A172 (cell line): ENCODE measurements at regions not wholly inside any gene's neighbourhood (a gene's known extent, or its start where the extent isn't known, plus 50 kb on each side); places are given as distances from the start of the nearest gene placed in this dataset.
"Not testable (repeated sequence)": the region's sequence is repeated elsewhere in the genome, so short reads cannot be mapped to it uniquely, and the experiment has no call there.

Source experiments
- DNase-seq: peaks from one replicate; pipeline ENCODE4 v3.0.0-alpha.2; 2015; ENCODE audit warnings: low spot score

GRCh38 chr7:86372262-86372661 lies 271.4 kb upstream of the GRM3 start:
- no peak for DNase-seq

- no peak for DNase-seq
These were observed 276.8 kb upstream of the GRM3 start for GRCh38 chr7:86366946-86367345.

GRCh38 chr7:86340407-86340806 lies 303.3 kb upstream of the GRM3 start:
- DNase-seq = not testable (repeated sequence)

GRCh38 chr7:86339051-86339450 lies 304.7 kb upstream of the GRM3 start:
- no peak for DNase-seq

GRCh38 chr7:86328801-86329433 lies 314.8 kb upstream of the GRM3 start:
- no peak for DNase-seq

GRCh38 chr7:86326847-86327246 lies 316.9 kb upstream of the GRM3 start:
- DNase-seq = no peak

GRCh38 chr7:86320889-86321288 lies 322.8 kb upstream of the GRM3 start:
- no peak for DNase-seq

- DNase-seq = no peak
These were observed 323.4 kb upstream of the GRM3 start for GRCh38 chr7:86320341-86320740.

- no peak for DNase-seq
These were observed 329.9 kb upstream of the GRM3 start for GRCh38 chr7:86313842-86314241.

GRCh38 chr7:86301301-86301700 lies 342.4 kb upstream of the GRM3 start:
- no peak for DNase-seq

GRCh38 chr7:86295526-86295925 lies 348.2 kb upstream of the GRM3 start:
- no peak for DNase-seq

- DNase-seq = no peak
These were observed 361.6 kb upstream of the GRM3 start for GRCh38 chr7:86282014-86282682.

GRCh38 chr7:86280150-86280549 lies 363.6 kb upstream of the GRM3 start:
- DNase-seq = no peak

- DNase-seq = no peak
These were observed 380.9 kb upstream of the GRM3 start for GRCh38 chr7:86262781-86263180.

GRCh38 chr7:86257894-86258293 lies 385.8 kb upstream of the GRM3 start:
- no peak for DNase-seq

GRCh38 chr7:86252406-86252805 lies 391.3 kb upstream of the GRM3 start:
- DNase-seq = no peak

GRCh38 chr7:86248977-86249376 lies 394.7 kb upstream of the GRM3 start:
- DNase-seq = no peak

- DNase-seq = no peak
These were observed 400.5 kb upstream of the GRM3 start for GRCh38 chr7:86243171-86243570.

GRCh38 chr7:86226191-86226590 lies 417.5 kb upstream of the GRM3 start:
- DNase-seq = no peak

- no peak for DNase-seq
These were observed 420.9 kb upstream of the GRM3 start for GRCh38 chr7:86222806-86223205.

GRCh38 chr7:86214734-86215133 lies 429.0 kb upstream of the GRM3 start:
- no peak for DNase-seq

GRCh38 chr7:86212976-86213375 lies 430.7 kb upstream of the GRM3 start:
- no peak for DNase-seq

GRCh38 chr7:86209036-86209435 lies 434.7 kb upstream of the GRM3 start:
- no peak for DNase-seq

- DNase-seq = no peak
These were observed 436.0 kb upstream of the GRM3 start for GRCh38 chr7:86207740-86208139.
